Anterior cingulate cortex (tissue), 58 donors: ENCODE measurements at regions not wholly inside any gene's neighbourhood (a gene's known extent, or its start where the extent isn't known, plus 50 kb on each side); places are given as distances from the start of the nearest gene placed in this dataset.
A peak's percentile ranks its signal among the peaks of the same experiment; 100 is the strongest.
"Not testable (repeated sequence)": the region's sequence is repeated elsewhere in the genome, so short reads cannot be mapped to it uniquely, and the experiment has no call there.

Experiments used
- DNase-seq, 58 donors: peaks; one replicate each; lab custom pipeline; 2025; lab: John Stamatoyannopoulos, UW

GRCh38 chr15:96627031-96627568 lies 296.6 kb downstream of the NR2F2 start:
- DNase-seq = no peak

GRCh38 chr15:96629511-96629910 lies 299.0 kb downstream of the NR2F2 start:
- DNase-seq = peak in 16 of 58 donors; percentile 0 to 36 (median 4)

- no peak for DNase-seq
These were observed 308.3 kb downstream of the NR2F2 start for GRCh38 chr15:96638793-96639192.

- no peak for DNase-seq
These were observed 315.3 kb downstream of the NR2F2 start for GRCh38 chr15:96645796-96646195.

GRCh38 chr15:96648866-96649265 lies 318.4 kb downstream of the NR2F2 start:
- DNase-seq = no peak

GRCh38 chr15:96657096-96657495 lies 326.6 kb downstream of the NR2F2 start:
- DNase-seq = no peak

- not testable (repeated sequence) for DNase-seq
These were observed 336.5 kb downstream of the NR2F2 start for GRCh38 chr15:96666979-96667378.

GRCh38 chr15:96670389-96670788 lies 339.9 kb downstream of the NR2F2 start:
- no peak for DNase-seq

GRCh38 chr15:96672629-96673028 lies 342.1 kb downstream of the NR2F2 start:
- DNase-seq = no peak

- no peak for DNase-seq
These were observed 347.9 kb downstream of the NR2F2 start for GRCh38 chr15:96678386-96678785.

GRCh38 chr15:96687388-96688107 lies 357.0 kb downstream of the NR2F2 start:
- no peak for DNase-seq

GRCh38 chr15:96690733-96691132 lies 360.2 kb downstream of the NR2F2 start:
- DNase-seq = no peak

GRCh38 chr15:96692826-96693225 lies 362.3 kb downstream of the NR2F2 start:
- no peak for DNase-seq

- no peak for DNase-seq
These were observed 363.0 kb downstream of the NR2F2 start for GRCh38 chr15:96693515-96693914.

GRCh38 chr15:96693990-96694517 lies 363.6 kb downstream of the NR2F2 start:
- DNase-seq = no peak

- no peak for DNase-seq
These were observed 364.9 kb downstream of the NR2F2 start for GRCh38 chr15:96695426-96695825.

- no peak for DNase-seq
These were observed 369.4 kb downstream of the NR2F2 start for GRCh38 chr15:96699871-96700401.

- DNase-seq = no peak
These were observed 370.1 kb downstream of the NR2F2 start for GRCh38 chr15:96700555-96700954.

- DNase-seq = no peak
These were observed 370.9 kb downstream of the NR2F2 start for GRCh38 chr15:96701443-96701842.

GRCh38 chr15:96701877-96702276 lies 371.4 kb downstream of the NR2F2 start:
- DNase-seq = no peak

- no peak for DNase-seq
These were observed 372.1 kb downstream of the NR2F2 start for GRCh38 chr15:96702589-96702988.

GRCh38 chr15:96703091-96703490 lies 372.6 kb downstream of the NR2F2 start:
- DNase-seq = no peak
